GM18909 (cell line): ENCODE measurements at regions not wholly inside any gene's neighbourhood (a gene's known extent, or its start where the extent isn't known, plus 50 kb on each side); places are given as distances from the start of the nearest gene placed in this dataset.

Source experiments
- ATAC-seq: cut with Tn5 transposase; IDR thresholded peaks from one replicate; pipeline ENCODE4 v1.9.1; 2021; ENCODE audit warnings: mild to moderate bottlenecking; ENCODE audit not compliant: unreplicated experiment, poor library complexity

DNA sequence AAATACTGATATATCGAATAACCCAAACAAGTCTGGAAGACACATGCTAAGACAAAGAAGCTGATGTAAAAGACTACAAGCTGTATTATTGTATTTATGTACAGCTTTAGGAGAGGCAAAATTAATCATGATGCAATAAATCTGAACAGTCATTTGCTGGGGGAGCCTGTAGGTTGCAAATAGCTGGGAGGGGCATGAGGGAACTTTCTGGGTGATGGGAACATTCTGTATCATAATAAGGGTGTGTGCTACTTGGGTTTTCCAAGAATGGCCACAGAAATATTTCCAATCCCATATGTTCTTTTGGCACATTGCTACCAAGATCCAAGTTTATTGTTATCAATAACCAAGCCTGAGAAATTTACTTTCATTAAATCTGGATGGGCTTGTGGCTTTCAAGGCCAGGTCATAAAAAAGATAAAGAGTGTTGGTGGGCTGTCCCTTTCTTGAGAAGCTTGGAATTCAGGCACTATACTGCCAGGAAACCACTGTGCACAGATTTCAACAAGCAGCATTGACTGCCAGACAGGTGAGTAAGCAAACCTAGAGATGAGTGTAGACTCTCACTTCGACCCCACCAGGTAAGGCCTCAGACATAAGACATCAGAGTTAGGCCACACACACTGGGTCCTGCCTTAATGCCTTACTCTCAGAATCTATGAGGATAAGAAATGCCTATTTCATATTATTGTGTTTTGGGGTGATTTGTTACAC is 629.7 kb upstream of the FZD8 start:
- ATAC-seq: no peak

DNA sequence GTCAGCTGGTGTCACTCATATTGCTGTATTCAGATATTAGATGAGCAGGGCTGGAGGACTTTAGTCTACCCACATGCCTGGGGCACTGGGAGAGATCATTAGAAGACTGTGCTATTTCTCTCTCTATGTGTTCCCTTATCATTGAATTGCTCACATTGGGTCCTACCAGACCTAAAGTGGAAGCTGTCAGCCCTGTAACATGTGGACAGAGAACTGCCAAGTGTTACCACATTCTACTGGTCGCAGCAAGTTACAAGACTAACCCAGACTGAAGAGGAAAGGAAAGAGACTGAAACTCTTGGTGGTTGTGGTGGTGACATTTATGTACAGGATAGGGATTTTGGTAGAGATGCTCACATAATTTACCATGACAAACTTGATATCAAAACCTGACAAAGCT is 627.1 kb upstream of the FZD8 start:
- no peak for ATAC-seq

DNA sequence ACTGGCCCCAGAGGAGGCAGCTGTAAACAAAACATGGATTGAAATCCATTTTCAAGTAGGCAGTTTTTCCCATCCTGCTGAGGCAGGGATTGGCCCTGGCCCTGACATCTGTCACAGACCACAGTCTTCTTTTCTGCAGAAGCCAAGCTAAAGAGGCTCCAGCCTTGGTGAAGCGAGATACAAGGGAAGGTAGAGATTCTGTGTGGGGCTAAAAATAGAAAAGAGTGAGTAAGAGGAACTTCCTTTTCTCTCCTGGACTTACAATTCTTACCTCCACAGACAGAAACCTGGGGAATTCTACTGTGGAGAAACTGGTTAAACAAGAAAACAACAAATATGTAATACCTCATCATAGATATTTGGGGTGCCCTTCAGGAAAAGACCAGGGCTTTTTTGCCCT is 624.8 kb upstream of the FZD8 start:
- no peak for ATAC-seq

DNA sequence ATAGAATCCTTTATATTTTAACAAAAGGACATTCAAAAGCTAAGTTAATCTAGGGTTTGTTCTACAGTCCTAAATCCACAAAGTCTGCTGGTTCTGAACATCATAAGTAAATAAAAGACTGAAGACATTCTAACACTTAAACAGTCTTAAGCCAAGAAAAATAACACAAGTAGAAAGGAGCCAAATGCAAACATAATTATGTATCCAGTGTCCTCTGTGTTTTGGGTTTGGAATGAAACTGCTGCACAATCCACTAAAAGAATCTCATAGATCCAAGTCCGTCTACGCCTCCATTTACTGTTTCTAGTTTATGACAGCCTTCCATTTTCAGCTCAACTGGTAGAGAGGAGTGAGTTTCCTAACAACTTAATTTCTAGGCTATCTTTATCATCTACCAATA is 623.6 kb upstream of the FZD8 start:
- ATAC-seq: no peak

DNA sequence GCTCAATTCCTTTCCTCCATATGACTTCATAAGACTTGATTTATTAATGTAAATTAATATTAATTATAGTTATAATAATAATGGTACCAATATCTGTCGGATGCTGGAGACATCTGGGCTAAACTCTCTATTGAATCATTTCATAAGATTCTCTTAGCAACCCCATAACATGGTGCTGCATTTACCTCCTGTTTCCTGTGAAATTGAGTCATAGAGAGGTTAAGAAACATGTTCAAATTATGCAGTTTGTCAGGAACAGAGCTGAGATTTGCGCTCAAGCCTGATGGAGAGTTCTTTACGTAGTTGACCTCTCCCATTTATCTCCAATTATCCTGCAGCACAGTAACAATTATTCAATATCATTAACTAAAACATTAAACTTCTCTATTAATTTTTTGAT is 621.8 kb upstream of the FZD8 start:
- ATAC-seq: no peak

DNA sequence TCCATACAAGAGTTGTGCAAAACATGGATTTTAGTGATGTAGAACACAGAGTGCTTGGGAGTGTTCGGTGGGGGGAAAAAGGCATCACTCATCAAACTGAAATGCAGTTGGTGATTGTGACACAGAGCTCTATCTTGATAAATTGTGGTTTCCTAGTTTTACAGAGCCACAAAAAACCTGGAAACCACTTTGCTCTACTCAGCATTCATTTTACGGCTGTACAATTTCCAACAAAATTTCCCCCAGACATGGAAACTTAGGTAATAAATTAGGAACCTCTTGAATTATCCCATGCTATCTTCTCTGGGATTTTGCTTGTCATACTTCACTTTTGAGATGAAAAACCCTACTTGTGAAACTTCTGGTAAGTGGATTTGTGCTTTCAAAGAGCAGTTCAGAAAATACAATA is 614.9 kb upstream of the FZD8 start:
- ATAC-seq: no peak

DNA sequence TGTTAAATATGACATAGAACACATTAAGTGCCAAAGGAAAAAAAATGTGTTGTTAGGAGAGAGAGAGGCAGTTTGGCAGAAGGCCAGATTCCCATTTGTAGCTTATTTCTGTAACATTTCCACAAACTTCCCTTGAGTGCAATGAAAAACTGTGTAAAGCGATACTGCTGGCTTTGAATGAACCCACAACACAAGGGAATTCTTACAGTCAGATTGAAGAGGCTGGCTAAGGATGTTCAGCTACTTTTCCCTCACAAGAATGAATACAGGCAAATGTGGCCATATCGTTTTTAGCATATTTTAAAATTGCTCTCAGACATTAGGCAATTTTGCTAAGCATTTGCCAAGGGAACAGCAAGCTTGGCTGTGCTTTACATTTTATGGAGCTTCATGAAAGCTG is 614.1 kb upstream of the FZD8 start:
- ATAC-seq: no peak

DNA sequence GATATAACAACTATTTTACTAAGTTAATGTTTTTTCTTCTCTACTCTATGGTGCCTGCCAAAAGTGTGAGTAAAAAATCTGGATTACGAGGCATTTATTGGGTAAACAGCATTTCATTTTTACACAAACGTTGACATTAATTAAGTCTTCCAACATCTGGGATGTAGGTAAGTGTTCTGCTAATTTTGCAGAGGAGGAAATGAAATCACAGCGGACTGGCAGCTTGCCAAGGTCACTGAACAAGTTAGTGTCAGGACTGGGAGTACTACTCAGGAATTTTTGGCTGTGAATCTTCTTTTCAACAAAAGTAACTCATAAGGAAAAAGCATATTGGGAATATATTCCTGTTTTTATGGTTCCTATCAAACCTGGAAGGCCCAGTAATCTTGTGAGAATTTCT is 612.1 kb upstream of the FZD8 start:
- ATAC-seq: no peak

DNA sequence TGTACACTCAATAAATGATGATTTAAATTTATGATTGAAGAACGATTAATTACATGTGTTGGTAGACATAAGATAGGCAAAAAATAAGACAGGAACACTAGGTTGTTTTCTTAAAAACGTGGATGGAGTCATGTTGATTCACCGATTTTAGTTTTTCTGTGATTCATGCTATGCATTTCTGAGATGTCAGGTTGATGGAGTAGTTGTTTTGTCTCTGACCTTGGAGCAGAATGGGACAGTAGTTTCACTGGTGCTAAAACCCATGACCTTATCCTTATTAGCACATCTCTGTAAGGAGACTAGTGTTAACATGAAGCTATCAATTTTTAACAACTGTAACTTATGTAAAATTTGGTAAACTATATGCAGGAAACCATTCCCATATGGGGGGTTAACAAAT is 611.6 kb upstream of the FZD8 start:
- no peak for ATAC-seq

DNA sequence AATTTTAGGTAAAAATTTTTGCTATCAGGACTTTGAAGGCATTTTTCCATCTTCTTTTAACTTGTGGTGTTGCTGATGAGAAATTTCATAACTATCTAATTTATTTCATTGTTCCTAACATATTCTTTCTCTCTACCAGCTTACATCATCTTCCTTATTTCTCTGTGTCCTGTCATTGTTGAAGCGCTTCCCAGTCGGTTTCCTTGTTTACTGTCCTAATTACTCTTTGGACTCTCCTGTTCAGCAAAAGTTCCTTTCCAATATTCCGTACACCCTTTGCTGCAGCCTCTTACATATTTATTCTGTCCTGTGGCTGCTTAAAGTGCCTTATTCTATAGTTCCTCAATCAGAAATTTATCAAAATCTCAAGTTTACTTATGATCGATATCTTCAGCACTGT is 609.0 kb upstream of the FZD8 start:
- no peak for ATAC-seq

DNA sequence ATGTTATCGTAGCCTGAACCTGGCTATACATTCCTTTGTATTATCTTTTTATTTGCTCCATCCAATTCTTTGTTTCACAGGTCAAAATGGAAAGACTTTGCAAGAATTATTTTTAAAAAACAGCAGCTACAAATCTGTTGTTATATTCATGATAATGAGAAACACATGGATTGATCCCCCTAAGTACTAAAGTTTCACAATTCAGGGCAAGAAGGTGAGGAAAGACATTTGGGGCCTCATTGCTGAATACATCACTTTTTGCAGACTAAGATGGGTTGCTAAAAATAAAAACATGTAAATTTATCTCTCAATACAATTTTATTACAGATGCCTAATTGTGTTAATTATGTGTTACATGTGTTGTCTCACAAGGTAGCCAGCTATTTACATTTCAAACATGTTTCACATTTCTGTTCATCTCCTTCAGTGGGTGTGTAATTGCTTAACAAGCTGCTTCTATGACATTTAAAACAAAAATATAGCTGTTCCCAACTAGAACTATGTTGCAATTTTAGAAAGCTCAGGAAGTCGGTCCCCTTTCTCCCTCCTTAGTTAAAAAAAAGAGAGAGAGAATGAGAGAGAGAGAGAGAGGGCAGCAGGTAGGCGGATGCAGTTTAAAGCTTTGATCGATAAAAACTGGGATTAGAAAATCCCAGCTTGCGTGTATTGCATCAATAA is 606.3 kb upstream of the FZD8 start:
- ATAC-seq: no peak

DNA sequence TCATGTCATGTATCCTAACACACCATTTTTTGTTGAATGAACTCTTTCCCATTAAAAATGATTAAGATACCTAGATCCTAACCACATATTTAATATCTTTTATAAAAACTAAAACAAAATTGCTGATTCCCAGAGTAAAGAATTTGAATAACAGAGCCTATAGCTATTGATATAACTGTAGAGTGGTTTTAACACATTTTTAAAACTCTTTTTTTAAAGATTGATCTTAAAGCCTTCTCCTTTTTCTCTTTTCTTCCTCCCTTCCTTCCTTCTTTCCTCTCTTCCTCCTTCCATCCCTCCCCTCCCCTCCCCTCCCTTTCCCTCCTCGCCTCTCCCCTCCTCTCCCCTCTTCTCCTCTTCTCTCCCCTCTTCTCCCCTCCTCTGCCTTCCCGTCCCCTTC is 605.4 kb upstream of the FZD8 start:
- ATAC-seq: no peak

DNA sequence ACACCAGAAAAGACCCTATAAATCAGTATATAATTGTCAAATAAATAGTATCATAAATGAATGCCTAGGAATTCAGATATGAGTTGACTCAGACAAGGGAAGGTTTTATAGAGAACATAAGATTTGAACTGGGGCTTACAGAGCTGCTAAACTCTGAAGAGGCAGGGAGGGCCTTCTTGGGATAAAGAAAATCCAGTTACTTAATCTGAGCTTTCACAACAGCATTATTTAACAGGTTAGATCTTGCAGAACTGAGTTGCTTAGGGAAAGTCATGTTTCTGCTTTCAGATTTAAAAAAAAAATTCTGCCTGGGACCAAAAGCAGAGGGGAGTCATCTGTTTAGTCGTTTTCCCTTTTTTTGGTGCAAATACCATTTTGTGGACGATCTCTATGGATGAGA is 594.8 kb upstream of the FZD8 start:
- ATAC-seq: no peak

DNA sequence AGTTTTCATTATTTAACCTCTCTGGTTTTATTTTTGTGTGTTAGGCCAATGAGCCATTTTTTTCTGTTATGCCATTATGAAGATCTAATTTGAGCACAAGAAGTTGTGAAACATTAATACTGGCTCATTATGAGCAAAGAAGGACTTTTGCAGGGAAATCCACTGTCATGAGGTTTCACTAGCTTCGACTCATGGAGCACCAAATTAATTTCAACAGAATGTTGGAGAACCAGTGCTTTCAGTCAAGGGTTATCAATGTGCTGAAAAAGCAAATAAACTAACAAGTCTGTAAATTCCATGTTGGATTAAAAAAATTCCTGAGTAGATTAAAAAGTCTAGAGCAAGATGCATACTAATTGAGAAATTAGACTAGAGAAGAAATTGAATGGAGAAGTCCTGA is 594.2 kb upstream of the FZD8 start:
- no peak for ATAC-seq

DNA sequence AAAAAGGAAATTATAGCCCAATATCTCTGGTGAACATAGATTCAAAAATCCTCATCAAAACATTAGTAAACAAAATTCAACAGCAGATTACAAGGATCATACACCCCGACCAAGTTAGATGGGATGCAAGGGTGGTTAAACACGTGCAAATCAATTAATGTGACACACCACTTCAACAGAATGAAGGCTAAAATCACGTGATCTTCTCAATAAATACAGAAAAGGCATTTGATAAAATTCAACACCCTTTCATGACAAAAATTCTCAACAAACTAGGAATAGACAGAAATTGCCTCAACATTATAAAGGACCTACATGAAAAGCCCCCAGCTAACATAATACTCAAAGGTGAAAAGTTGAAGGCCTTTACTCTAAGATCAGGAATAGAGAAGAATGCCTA is 590.8 kb upstream of the FZD8 start:
- ATAC-seq: no peak

DNA sequence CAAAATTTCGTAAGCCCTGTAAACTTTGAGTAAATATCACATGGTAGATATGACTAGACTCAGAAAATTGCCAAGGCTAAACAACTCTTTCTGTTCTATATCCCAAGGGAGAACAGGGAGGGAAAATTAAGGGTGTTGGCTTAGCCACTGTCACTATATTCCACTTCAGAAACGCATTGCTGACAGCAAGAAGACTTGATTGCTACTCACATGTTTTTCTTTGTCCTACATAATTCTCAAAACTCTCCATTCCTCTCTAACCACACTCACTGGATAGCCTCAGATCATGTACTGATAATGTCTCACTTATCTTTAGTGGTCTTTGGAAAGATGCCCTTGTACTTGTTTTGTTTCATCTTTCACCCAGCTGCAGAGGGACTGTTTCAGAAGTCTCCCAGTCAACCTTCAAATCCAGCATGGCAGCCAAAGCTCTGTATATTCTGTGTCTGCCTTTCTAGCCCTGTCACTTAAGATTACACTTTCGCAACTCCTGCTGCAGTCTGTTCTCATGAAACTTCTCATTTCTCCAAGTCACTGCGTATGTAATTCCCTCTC is 582.4 kb upstream of the FZD8 start:
- no peak for ATAC-seq

DNA sequence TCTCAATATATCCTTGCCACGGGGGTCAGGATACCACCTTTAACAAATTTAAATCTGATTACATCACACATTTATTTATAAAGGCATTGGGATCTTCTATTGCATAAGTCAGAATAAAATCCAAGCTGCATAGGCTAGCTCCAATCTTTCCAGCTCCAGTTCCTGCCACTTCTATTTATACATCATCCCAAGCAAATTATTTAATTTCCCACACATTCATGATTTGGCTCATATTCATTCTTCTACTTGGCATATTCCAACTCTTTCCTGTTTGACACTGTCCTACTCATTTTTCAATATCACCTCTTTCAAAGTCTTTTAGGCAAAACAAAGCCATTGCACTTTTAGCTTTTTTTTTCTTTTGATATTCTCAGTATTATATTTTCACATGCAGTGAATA is 579.0 kb upstream of the FZD8 start:
- ATAC-seq: no peak

DNA sequence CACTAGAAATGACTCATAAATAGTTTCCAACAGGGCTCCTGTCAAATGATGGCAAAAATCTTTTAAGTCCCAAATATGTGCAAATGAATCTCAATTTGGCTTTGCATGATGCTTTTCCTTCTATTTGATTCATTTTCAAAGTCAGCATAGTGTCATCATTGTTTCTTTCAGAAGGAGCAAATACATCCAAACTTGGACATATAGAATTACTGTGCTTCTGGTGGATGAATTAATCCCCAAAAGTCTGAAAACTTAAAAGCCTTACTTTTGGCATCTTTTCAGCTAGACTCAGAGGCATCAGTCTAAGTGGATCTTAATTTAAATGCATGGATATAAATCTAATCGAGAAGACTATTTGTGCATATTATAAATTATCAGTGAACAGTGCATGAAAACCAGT is 578.1 kb upstream of the FZD8 start:
- no peak for ATAC-seq

DNA sequence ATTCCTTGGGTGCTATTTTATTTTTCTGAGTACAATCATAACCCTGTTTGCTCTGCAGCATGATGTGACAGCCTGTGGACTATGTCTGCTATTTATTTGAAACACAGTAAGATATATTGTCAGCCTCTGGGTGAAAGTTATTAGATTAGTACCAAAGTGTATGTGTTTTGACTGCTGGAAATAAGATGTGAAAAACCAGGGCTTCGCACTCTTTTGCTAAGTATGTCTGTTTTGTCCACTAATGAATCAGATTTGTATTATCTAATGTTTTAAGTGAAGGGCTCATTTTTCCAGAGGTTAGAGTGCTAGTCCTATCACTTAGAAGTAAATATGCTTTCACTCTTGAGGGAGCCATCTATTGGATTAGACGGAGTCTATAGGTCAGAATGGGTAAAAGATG is 569.8 kb upstream of the FZD8 start:
- no peak for ATAC-seq

DNA sequence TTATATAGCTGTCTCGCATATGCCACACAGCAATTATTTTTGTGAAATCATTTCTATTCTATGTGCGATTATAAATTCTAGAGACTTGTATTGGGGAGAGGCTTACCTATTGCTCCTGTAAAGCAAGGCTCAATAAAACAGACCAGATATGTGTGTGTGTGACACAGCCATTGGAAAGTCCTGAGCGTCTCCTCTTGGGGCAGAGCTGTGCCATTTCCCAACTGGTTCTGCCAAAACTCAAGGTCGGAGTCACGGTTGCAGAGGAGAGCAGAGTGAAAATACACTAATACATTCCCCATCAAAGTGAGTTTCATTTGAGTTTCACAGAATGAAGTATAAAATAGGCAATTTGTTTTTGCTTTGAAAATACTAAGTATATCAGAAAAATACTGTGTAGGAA is 567.4 kb upstream of the FZD8 start:
- ATAC-seq: no peak

DNA sequence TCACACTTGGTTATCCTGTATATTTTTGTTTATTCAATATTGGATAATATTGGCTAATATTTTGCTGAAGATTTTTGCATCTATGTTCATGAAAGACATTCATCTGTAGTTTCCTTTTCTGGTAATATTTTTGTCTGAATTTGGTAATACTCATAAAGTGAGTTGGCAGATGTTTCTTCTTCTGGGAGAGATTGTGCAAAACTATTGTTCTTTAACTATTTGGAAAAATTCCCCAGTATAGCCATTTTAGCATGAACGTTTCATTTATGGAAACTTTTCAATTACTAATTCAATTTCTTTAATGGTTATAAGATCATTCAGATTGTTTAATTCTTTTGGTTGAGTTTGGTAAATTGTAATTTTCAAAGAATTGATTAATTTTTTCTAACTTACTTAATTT is 560.8 kb upstream of the FZD8 start:
- ATAC-seq: no peak

DNA sequence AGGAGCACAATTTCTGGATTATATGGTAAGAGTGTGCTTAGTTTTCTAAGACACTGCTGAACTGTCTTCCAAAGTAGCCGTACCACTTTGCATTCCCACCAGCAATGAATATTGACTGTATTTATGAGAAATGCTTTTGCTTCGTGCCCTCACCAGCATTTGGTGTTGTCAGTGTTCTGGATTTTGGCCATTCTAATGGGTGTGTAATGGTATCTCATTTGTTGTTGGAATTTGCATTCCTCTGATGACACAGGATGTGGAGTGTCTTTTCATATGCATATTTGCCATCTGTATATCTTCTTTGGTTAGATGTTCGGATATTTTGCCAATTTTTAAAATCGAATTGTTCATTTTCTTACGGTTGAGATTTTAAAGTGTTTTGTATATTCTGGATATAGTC is 558.5 kb upstream of the FZD8 start:
- no peak for ATAC-seq
